H9 (cell line): ENCODE measurements at regions not wholly inside any gene's neighbourhood (a gene's known extent, or its start where the extent isn't known, plus 50 kb on each side); places are given as distances from the start of the nearest gene placed in this dataset.
A peak's percentile ranks its signal among the peaks of the same experiment; 100 is the strongest.

Experiments used
- DNase-seq: peaks from one replicate; pipeline ENCODE4 v3.0.0-alpha.2; 2017
- H2AFZ ChIP-seq: one replicate; pipeline ENCODE4 v1.6.1; 2013; ENCODE audit warnings: mild to moderate bottlenecking, low read length, control low read depth, moderate library complexity
- H2AK5ac ChIP-seq: 2 replicates; pipeline ENCODE4 v1.6.1; 2013; ENCODE audit warnings: low read length, control low read depth, mixed read lengths; ENCODE audit not compliant: insufficient read length
- H2BK120ac ChIP-seq: one replicate; pipeline ENCODE4 v1.6.1; 2013; ENCODE audit warnings: low read depth, mild to moderate bottlenecking, low read length, control low read depth, inconsistent platforms; ENCODE audit not compliant: poor library complexity, severe bottlenecking
- H2BK12ac ChIP-seq: 2 replicates; pipeline ENCODE4 v1.6.1; 2013; ENCODE audit warnings: low read length, control low read depth, mixed read lengths, low read depth; ENCODE audit not compliant: insufficient read length
- H2BK15ac ChIP-seq: 2 replicates; pipeline ENCODE4 v1.6.1; 2013; ENCODE audit warnings: low read depth, low read length, control low read depth
- H2BK20ac ChIP-seq: one replicate; pipeline ENCODE4 v1.6.1; 2013; ENCODE audit warnings: low read depth, mild to moderate bottlenecking, low read length, control low read depth, inconsistent platforms; ENCODE audit not compliant: poor library complexity, severe bottlenecking
- H2BK5ac ChIP-seq: 2 replicates; pipeline ENCODE4 v1.6.1; 2013; ENCODE audit warnings: low read length, control low read depth, mixed read lengths; ENCODE audit not compliant: insufficient read length
- H3K14ac ChIP-seq: 2 replicates; pipeline ENCODE4 v1.6.1; 2013; ENCODE audit warnings: low read length, control low read depth; ENCODE audit not compliant: insufficient read depth
- H3K18ac ChIP-seq: 2 replicates; pipeline ENCODE4 v1.6.1; 2013; ENCODE audit warnings: low read depth, mild to moderate bottlenecking, mixed read lengths, low read length, control low read depth; ENCODE audit not compliant: insufficient read length
- H3K23ac ChIP-seq: 2 replicates; pipeline ENCODE4 v1.6.1; 2013; ENCODE audit warnings: low read length, control low read depth, mixed read lengths, low read depth; ENCODE audit not compliant: insufficient read length
- H3K23me2 ChIP-seq: 2 replicates; pipeline ENCODE4 v1.6.1; 2013; ENCODE audit warnings: low read depth, mild to moderate bottlenecking, mixed read lengths, low read length, control low read depth; ENCODE audit not compliant: insufficient read length, poor library complexity, severe bottlenecking
- H3K27ac ChIP-seq: 2 replicates; pipeline ENCODE4 v1.5.1; 2013; ENCODE audit warnings: low read length, control low read depth, mixed read lengths, low read depth; ENCODE audit not compliant: insufficient read length
- H3K27me3 ChIP-seq: 2 replicates; pipeline ENCODE4 v1.6.1; 2013; ENCODE audit warnings: low read length, control low read depth, inconsistent platforms; ENCODE audit not compliant: insufficient read depth
- H3K4ac ChIP-seq: 2 replicates; pipeline ENCODE4 v1.6.1; 2013; ENCODE audit warnings: low read depth, mild to moderate bottlenecking, control low read depth, inconsistent platforms, low read length, moderate library complexity
- H3K4me1 ChIP-seq: 2 replicates; pipeline ENCODE4 v1.6.1; 2013; ENCODE audit warnings: low read length, control low read depth, inconsistent platforms; ENCODE audit not compliant: insufficient read depth
- H3K4me2 ChIP-seq: 2 replicates; pipeline ENCODE4 v1.6.1; 2013; ENCODE audit warnings: low read length, control low read depth, mixed read lengths; ENCODE audit not compliant: insufficient read length, insufficient read depth
- H3K56ac ChIP-seq: 2 replicates; pipeline ENCODE4 v1.6.1; 2013; ENCODE audit warnings: low read depth, mild to moderate bottlenecking, mixed read lengths, low read length, control low read depth; ENCODE audit not compliant: insufficient read length
- H3K79me1 ChIP-seq: 2 replicates; pipeline ENCODE4 v1.6.1; 2013; ENCODE audit warnings: low read depth, mild to moderate bottlenecking, moderate library complexity, low read length, control low read depth, inconsistent platforms; ENCODE audit not compliant: insufficient read depth, poor library complexity, severe bottlenecking
- H3K79me2 ChIP-seq: 2 replicates; pipeline ENCODE4 v1.6.1; 2013; ENCODE audit warnings: low read length, control low read depth, inconsistent platforms; ENCODE audit not compliant: insufficient read depth
- H3K9ac ChIP-seq: 2 replicates; pipeline ENCODE4 v1.6.1; 2013; ENCODE audit warnings: low read length, control low read depth, mixed read lengths; ENCODE audit not compliant: insufficient read length; ENCODE audit errors: extremely low read depth
- H3K9me3 ChIP-seq: one replicate; pipeline ENCODE4 v1.6.1; 2013; ENCODE audit warnings: low read depth, low read length, inconsistent platforms; ENCODE audit not compliant: control insufficient read depth
- H3T11ph ChIP-seq: one replicate; pipeline ENCODE4 v1.6.1; 2013; ENCODE audit warnings: mild to moderate bottlenecking, low read length, control low read depth, inconsistent platforms
- H4K20me1 ChIP-seq: one replicate; pipeline ENCODE4 v1.6.1; 2013; ENCODE audit not compliant: control insufficient read depth, insufficient read length, insufficient read depth
- H4K5ac ChIP-seq: 2 replicates; pipeline ENCODE4 v1.6.1; 2013; ENCODE audit warnings: low read depth, mild to moderate bottlenecking, mixed read lengths, low read length, control low read depth; ENCODE audit not compliant: insufficient read length
- H4K8ac ChIP-seq: replicated peaks from 2 replicates; pipeline ENCODE4 v1.6.1; 2013; ENCODE audit warnings: low read length, control low read depth, mixed read lengths, low read depth; ENCODE audit not compliant: insufficient read length
- H4K91ac ChIP-seq: 2 replicates; pipeline ENCODE4 v1.6.1; 2013; ENCODE audit warnings: low read depth, mild to moderate bottlenecking, moderate library complexity, mixed read lengths, low read length, control low read depth; ENCODE audit not compliant: insufficient read length
- H3K27ac Mint-ChIP-seq, 3 experiments: 2 replicates in 2 of 3; 3 replicates in 1 of 3; pipeline ENCODE4 v1.8.0; 2020 to 2021; ENCODE audit warnings: mixed read lengths in 3 of 3, mild to moderate bottlenecking in 1 of 3, moderate library complexity in 1 of 3
- H3K27me3 Mint-ChIP-seq: 2 replicates; pipeline ENCODE4 v1.8.0; 2021; ENCODE audit warnings: low read depth, mild to moderate bottlenecking, moderate library complexity, mixed read lengths
- H3K36me3 Mint-ChIP-seq, 3 experiments: 2 replicates in 2 of 3; 3 replicates in 1 of 3; pipeline ENCODE4 v1.8.0; 2020 to 2021; ENCODE audit warnings: low read depth in 3 of 3, mixed read lengths in 3 of 3; ENCODE audit not compliant: insufficient read depth in 1 of 3
- H3K4me1 Mint-ChIP-seq, 2 experiments: 2 replicates each; pipeline ENCODE4 v1.8.0; 2020; ENCODE audit warnings: mixed read lengths in 2 of 2
- H3K4me3 Mint-ChIP-seq, 2 experiments: 2 replicates in 1 of 2; 3 replicates in 1 of 2; pipeline ENCODE4 v1.8.0; 2020 to 2021; ENCODE audit warnings: mild to moderate bottlenecking in 2 of 2, mixed read lengths in 2 of 2, moderate library complexity in 1 of 2
- H3K9me3 Mint-ChIP-seq, 2 experiments: 2 replicates in 1 of 2; 3 replicates in 1 of 2; pipeline ENCODE4 v1.8.0; 2020; ENCODE audit warnings: mild to moderate bottlenecking in 2 of 2, mixed read lengths in 2 of 2, moderate library complexity in 1 of 2
- WGBS: extraction: QIAGEN DNeasy Blood & Tissue Kit; methylation state at CpG from one replicate; pipeline ENCODE4 v1.1.7; 2013; ENCODE audit warnings: missing lambda C conversion rate, low lambda C conversion rate, mixed read lengths; ENCODE audit not compliant: insufficient read length; ENCODE audit errors: extremely low coverage; 5-methylcytosine and 5-hydroxymethylcytosine counted together
- TF ChIP-seq, protein P1 (sequence below): fragments of 200-600 bp; sonication (generic); conservative IDR thresholded peaks from 3 replicates; pipeline ENCODE4 v1.8.0; 2021; ENCODE audit warnings: antibody characterized with exemption, mild to moderate bottlenecking

DNA sequence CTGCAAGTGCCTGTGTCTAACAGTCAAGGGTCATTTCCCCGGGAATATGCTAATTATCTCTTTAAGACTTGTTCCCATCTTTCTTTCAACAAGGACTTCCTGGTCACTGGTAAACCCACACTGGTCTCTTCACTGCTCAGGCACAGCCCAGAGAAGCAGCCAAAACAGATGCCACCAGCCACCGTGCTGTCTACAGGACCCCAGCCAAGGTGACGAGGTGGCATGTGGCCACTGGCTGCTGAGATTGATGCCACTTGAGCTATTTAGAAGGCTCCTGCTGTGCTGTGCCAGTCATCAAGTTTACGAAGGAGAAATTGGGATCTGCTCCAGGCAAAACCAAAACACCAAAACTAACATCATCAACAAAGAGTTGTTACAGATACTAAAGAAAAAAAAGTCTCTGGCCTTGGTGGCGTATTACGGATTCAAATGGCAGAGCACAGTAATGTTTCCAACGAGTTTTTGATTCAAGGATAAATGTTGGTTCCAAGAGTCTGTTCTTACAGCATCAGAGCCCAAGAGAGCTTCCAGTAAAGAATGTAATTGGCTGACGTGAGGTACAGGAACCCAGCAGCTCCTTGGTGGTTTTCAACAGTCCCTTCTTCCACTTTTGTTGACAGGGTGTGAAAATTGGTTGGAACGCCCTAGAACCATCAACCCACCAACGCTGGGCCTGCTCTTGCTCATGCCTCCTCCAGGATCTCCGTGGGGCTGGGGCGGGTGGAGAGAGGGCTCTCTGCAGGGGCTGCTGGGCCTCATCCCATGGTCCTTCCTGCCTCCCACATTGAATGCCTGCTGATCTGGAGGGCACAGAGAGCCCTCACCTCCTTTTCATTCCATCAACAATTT lies 63.7 kb upstream of the ZCCHC2 start:
- no peak overlapping the region for H3K9ac ChIP-seq
- Mint-ChIP-seq H3K4me1 (peaks cover 13 to 17% of the 10 kb centered on the region in 2 experiments), H3K9me3 (no peaks in the 10 kb centered on the region), H3K4me3 (no peak overlapping the region), H3K27ac (peak overlapping the region in 1 of 3 experiments; percentile 42; a peak in 2 of 7 replicates), H3K36me3 (no peaks in the 10 kb centered on the region), H3K27me3 (no peaks in the 10 kb centered on the region)
- H4K91ac ChIP-seq: no peak overlapping the region
- no peak overlapping the region for H2BK12ac ChIP-seq
- no peak overlapping the region for H2BK120ac ChIP-seq
- H3K9me3 ChIP-seq: no peaks in the 10 kb centered on the region
- no peak overlapping the region for H3K4ac ChIP-seq
- TF ChIP-seq, protein P1, sequence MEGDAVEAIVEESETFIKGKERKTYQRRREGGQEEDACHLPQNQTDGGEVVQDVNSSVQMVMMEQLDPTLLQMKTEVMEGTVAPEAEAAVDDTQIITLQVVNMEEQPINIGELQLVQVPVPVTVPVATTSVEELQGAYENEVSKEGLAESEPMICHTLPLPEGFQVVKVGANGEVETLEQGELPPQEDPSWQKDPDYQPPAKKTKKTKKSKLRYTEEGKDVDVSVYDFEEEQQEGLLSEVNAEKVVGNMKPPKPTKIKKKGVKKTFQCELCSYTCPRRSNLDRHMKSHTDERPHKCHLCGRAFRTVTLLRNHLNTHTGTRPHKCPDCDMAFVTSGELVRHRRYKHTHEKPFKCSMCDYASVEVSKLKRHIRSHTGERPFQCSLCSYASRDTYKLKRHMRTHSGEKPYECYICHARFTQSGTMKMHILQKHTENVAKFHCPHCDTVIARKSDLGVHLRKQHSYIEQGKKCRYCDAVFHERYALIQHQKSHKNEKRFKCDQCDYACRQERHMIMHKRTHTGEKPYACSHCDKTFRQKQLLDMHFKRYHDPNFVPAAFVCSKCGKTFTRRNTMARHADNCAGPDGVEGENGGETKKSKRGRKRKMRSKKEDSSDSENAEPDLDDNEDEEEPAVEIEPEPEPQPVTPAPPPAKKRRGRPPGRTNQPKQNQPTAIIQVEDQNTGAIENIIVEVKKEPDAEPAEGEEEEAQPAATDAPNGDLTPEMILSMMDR: no peak
- no peak overlapping the region for H2AFZ ChIP-seq
- H3K14ac ChIP-seq: no peak overlapping the region
- H4K8ac ChIP-seq: no peak overlapping the region
- no peaks in the 10 kb centered on the region for H3K27me3 ChIP-seq
- H2BK15ac ChIP-seq: no peak overlapping the region
- no peaks in the 10 kb centered on the region for H3K4me1 ChIP-seq
- H4K5ac ChIP-seq: no peak overlapping the region
- no peak for DNase-seq
- no peak overlapping the region for H2AK5ac ChIP-seq
- no peak overlapping the region for H2BK5ac ChIP-seq
- H3K56ac ChIP-seq: no peak overlapping the region
- no peaks in the 10 kb centered on the region for H3K23me2 ChIP-seq
- no peak overlapping the region for H3K4me2 ChIP-seq
- no peak overlapping the region for H3K27ac ChIP-seq
- H3K18ac ChIP-seq: no peak overlapping the region
- H3K23ac ChIP-seq: no peak overlapping the region
- no peaks in the 10 kb centered on the region for H4K20me1 ChIP-seq
- no peaks in the 10 kb centered on the region for H3K79me2 ChIP-seq
- no peaks in the 10 kb centered on the region for H3K79me1 ChIP-seq
- H2BK20ac ChIP-seq: no peak overlapping the region
- no CpG with 5 or more reads among the region's 12 CpGs for WGBS
- no peak overlapping the region for H3T11ph ChIP-seq
